IPS DF 6.9 (cell line): ENCODE measurements at regions not wholly inside any gene's neighbourhood (a gene's known extent, or its start where the extent isn't known, plus 50 kb on each side); places are given as distances from the start of the nearest gene placed in this dataset.

Experiments
- DNase-seq: peaks from one replicate; pipeline ENCODE4 v3.0.0-alpha.2; 2013; ENCODE audit warnings: low read depth, low spot score
- H3K27ac ChIP-seq: one replicate; pipeline ENCODE4 v1.5.1; 2013; ENCODE audit warnings: low read length, control low read depth
- H3K27me3 ChIP-seq: 2 replicates; pipeline ENCODE4 v1.6.1; 2013; ENCODE audit warnings: mild to moderate bottlenecking, low read length; ENCODE audit not compliant: control insufficient read depth, insufficient read depth
- H3K36me3 ChIP-seq: 2 replicates; pipeline ENCODE4 v1.6.1; 2013; ENCODE audit warnings: low read length; ENCODE audit not compliant: control insufficient read depth, insufficient read depth
- H3K4me1 ChIP-seq: 2 replicates; pipeline ENCODE4 v1.6.1; 2013; ENCODE audit warnings: low read length; ENCODE audit not compliant: control insufficient read depth, insufficient read depth
- H3K4me3 ChIP-seq: 2 replicates; pipeline ENCODE4 v1.5.1; 2013; ENCODE audit warnings: mild to moderate bottlenecking, low read length
- H3K9me3 ChIP-seq: 2 replicates; pipeline ENCODE4 v1.6.1; 2013; ENCODE audit warnings: low read length, inconsistent platforms; ENCODE audit not compliant: control insufficient read depth, insufficient read depth
- WGBS: extraction: QIAGEN DNeasy Blood & Tissue Kit; methylation state at CpG from one replicate; pipeline ENCODE4 v1.1.7; 2013; ENCODE audit warnings: mixed read lengths, missing lambda C conversion rate; ENCODE audit not compliant: insufficient read length, insufficient coverage; 5-methylcytosine and 5-hydroxymethylcytosine counted together

GRCh38 chr21:39094087-39094780, 89.0 kb downstream of the PSMG1 start:
- no peaks in the 10 kb centered on the region for H3K4me1 ChIP-seq
- H3K27me3 ChIP-seq, result no peaks in the 10 kb centered on the region
- no peaks in the 10 kb centered on the region for H3K9me3 ChIP-seq
- no peak for DNase-seq
- no peak overlapping the region for H3K4me3 ChIP-seq
- WGBS, result no CpG with 5 or more reads among the region's 11 CpGs
- no peaks in the 10 kb centered on the region for H3K36me3 ChIP-seq
- H3K27ac ChIP-seq, result no peak overlapping the region

- Histone ChIP-seq H3K9me3 (no peaks in the 10 kb centered on the region), H3K4me1 (no peaks in the 10 kb centered on the region), H3K36me3 (no peaks in the 10 kb centered on the region), H3K4me3 (no peak overlapping the region), H3K27me3 (no peaks in the 10 kb centered on the region), H3K27ac (no peak overlapping the region)
- WGBS, result no CpG with 5 or more reads among the region's 17 CpGs
- DNase-seq, result no peak
These were observed 89.7 kb downstream of the PSMG1 start for GRCh38 chr21:39093526-39093925.

- DNase-seq, result no peak
- WGBS, result no CpG with 5 or more reads among the region's 9 CpGs
- Histone ChIP-seq H3K9me3 (no peaks in the 10 kb centered on the region), H3K27ac (no peak overlapping the region), H3K4me1 (no peaks in the 10 kb centered on the region), H3K27me3 (no peaks in the 10 kb centered on the region), H3K36me3 (no peaks in the 10 kb centered on the region), H3K4me3 (no peak overlapping the region)
These were observed 94.3 kb downstream of the PSMG1 start for GRCh38 chr21:39088831-39089380.

GRCh38 chr21:39088031-39088370, 95.2 kb downstream of the PSMG1 start:
- no CpG with 5 or more reads among the region's 6 CpGs for WGBS

GRCh38 chr21:39087238-39088030, 95.8 kb downstream of the PSMG1 start:
- Histone ChIP-seq H3K4me3 (no peak overlapping the region), H3K36me3 (no peaks in the 10 kb centered on the region), H3K27me3 (no peaks in the 10 kb centered on the region), H3K27ac (no peak overlapping the region), H3K4me1 (no peaks in the 10 kb centered on the region; the same call in 1 of the 2 replicates), H3K9me3 (no peaks in the 10 kb centered on the region)
- no CpG with 5 or more reads among the region's 27 CpGs for WGBS
- no peak for DNase-seq

More at GRCh38 chr21:39088031-39088370, 95.2 kb downstream of the PSMG1 start:
- H3K27me3 ChIP-seq, result no peaks in the 10 kb centered on the region
- no peak for DNase-seq
- no peaks in the 10 kb centered on the region for H3K36me3 ChIP-seq
- no peaks in the 10 kb centered on the region for H3K9me3 ChIP-seq
- no peak overlapping the region for H3K27ac ChIP-seq
- H3K4me1 ChIP-seq, result no peaks in the 10 kb centered on the region
- H3K4me3 ChIP-seq, result no peak overlapping the region

GRCh38 chr21:39086547-39086946, 96.7 kb downstream of the PSMG1 start:
- no CpG with 5 or more reads among the region's 8 CpGs for WGBS
- H3K27ac ChIP-seq, result no peak overlapping the region
- H3K9me3 ChIP-seq, result no peaks in the 10 kb centered on the region
- no peaks in the 10 kb centered on the region for H3K36me3 ChIP-seq
- H3K4me1 ChIP-seq, result peaks cover 1% of the 10 kb centered on the region; the same call in 1 of the 2 replicates
- H3K4me3 ChIP-seq, result no peak overlapping the region
- no peak for DNase-seq
- no peaks in the 10 kb centered on the region for H3K27me3 ChIP-seq

GRCh38 chr21:39085843-39086405, 97.3 kb downstream of the PSMG1 start:
- Histone ChIP-seq H3K9me3 (no peaks in the 10 kb centered on the region), H3K36me3 (no peaks in the 10 kb centered on the region), H3K27ac (no peak overlapping the region), H3K4me1 (peaks cover 1% of the 10 kb centered on the region; the same call in 1 of the 2 replicates), H3K4me3 (no peak overlapping the region), H3K27me3 (no peaks in the 10 kb centered on the region)
- WGBS, result no CpG with 5 or more reads among the region's 6 CpGs
- no peak for DNase-seq

- no peaks in the 10 kb centered on the region for H3K36me3 ChIP-seq
- no peaks in the 10 kb centered on the region for H3K27me3 ChIP-seq
- DNase-seq, result no peak
- H3K4me1 ChIP-seq, result peaks cover 1% of the 10 kb centered on the region; the same call in 1 of the 2 replicates
- whole genome bisulfite sequencing, result no CpG with 5 or more reads among the region's 5 CpGs
- H3K27ac ChIP-seq, result no peak overlapping the region
- no peak overlapping the region for H3K4me3 ChIP-seq
- no peaks in the 10 kb centered on the region for H3K9me3 ChIP-seq
These were observed 98.1 kb downstream of the PSMG1 start for GRCh38 chr21:39084979-39085729.

GRCh38 chr21:39084073-39084472, 99.2 kb downstream of the PSMG1 start:
- no CpG with 5 or more reads among the region's 4 CpGs for WGBS
- Histone ChIP-seq H3K4me1 (peaks cover 1% of the 10 kb centered on the region; the same call in 1 of the 2 replicates), H3K27ac (no peak overlapping the region), H3K9me3 (no peaks in the 10 kb centered on the region), H3K36me3 (no peaks in the 10 kb centered on the region), H3K4me3 (no peak overlapping the region), H3K27me3 (no peaks in the 10 kb centered on the region)
- DNase-seq, result no peak
